HG03558 (cell line): ENCODE measurements at regions not wholly inside any gene's neighbourhood (a gene's known extent, or its start where the extent isn't known, plus 50 kb on each side); places are given as distances from the start of the nearest gene placed in this dataset.

Source experiments
- ATAC-seq: cut with Tn5 transposase; IDR thresholded peaks from one replicate; pipeline ENCODE4 v1.9.1; 2021; ENCODE audit warnings: moderate number of reproducible peaks; ENCODE audit not compliant: unreplicated experiment; ENCODE audit errors: extremely low read depth

GRCh38 chr1:195481293-195481692, 1126.9 kb downstream of the KCNT2 start:
- ATAC-seq = no peak

- no peak for ATAC-seq
Measured at GRCh38 chr1:195475568-195475967, 1132.7 kb downstream of the KCNT2 start.

GRCh38 chr1:195472291-195472690, 1135.9 kb downstream of the KCNT2 start:
- ATAC-seq = no peak

- ATAC-seq = no peak
Measured at GRCh38 chr1:195466639-195467038, 1141.6 kb downstream of the KCNT2 start.

GRCh38 chr1:195462646-195463045, 1145.6 kb downstream of the KCNT2 start:
- ATAC-seq = no peak

- ATAC-seq = no peak
Measured at GRCh38 chr1:195462152-195462551, 1146.1 kb downstream of the KCNT2 start.

- no peak for ATAC-seq
Measured at GRCh38 chr1:195458365-195458764, 1149.9 kb downstream of the KCNT2 start.

GRCh38 chr1:195450794-195451193, 1157.4 kb downstream of the KCNT2 start:
- ATAC-seq = no peak

GRCh38 chr1:195439661-195440060, 1168.6 kb downstream of the KCNT2 start:
- ATAC-seq = no peak

GRCh38 chr1:195434566-195435203, 1173.6 kb downstream of the KCNT2 start:
- no peak for ATAC-seq

- no peak for ATAC-seq
Measured at GRCh38 chr1:195430826-195431225, 1177.4 kb downstream of the KCNT2 start.

- no peak for ATAC-seq
Measured at GRCh38 chr1:195428927-195429326, 1179.3 kb downstream of the KCNT2 start.

GRCh38 chr1:195415584-195415983, 1192.7 kb downstream of the KCNT2 start:
- no peak for ATAC-seq

GRCh38 chr1:195394567-195394966, 1213.7 kb downstream of the KCNT2 start:
- no peak for ATAC-seq

- no peak for ATAC-seq
Measured at GRCh38 chr1:195376190-195376589, 1232.0 kb downstream of the KCNT2 start.

GRCh38 chr1:195373856-195374255, 1234.4 kb downstream of the KCNT2 start:
- no peak for ATAC-seq

GRCh38 chr1:195345149-195345548, 1263.1 kb downstream of the KCNT2 start:
- ATAC-seq = no peak

- no peak for ATAC-seq
Measured at GRCh38 chr1:195337646-195338045, 1270.6 kb downstream of the KCNT2 start.

- ATAC-seq = no peak
Measured at GRCh38 chr1:195336812-195337211, 1271.4 kb downstream of the KCNT2 start.

GRCh38 chr1:195335541-195335940, 1272.7 kb downstream of the KCNT2 start:
- ATAC-seq = no peak

GRCh38 chr1:195332102-195332501, 1276.1 kb downstream of the KCNT2 start:
- no peak for ATAC-seq

GRCh38 chr1:195328681-195329080, 1279.6 kb downstream of the KCNT2 start:
- no peak for ATAC-seq

GRCh38 chr1:195328102-195328501, 1280.1 kb downstream of the KCNT2 start:
- no peak for ATAC-seq
